PC-3 (cell line): ENCODE measurements at regions not wholly inside any gene's neighbourhood (a gene's known extent, or its start where the extent isn't known, plus 50 kb on each side); places are given as distances from the start of the nearest gene placed in this dataset.

Experiments used
- ATAC-seq: fragments of 200-7000 bp; cut with Tn5 transposase; 2 replicates; pipeline ENCODE4 v1.9.1; 2020; ENCODE audit warnings: mild to moderate bottlenecking, moderate library complexity
- BruUV-seq: library from RNA; stranded (reverse); fragments of 400-500 nt; replicated peaks from 2 replicates; lab custom pipeline; 2021; lab: Mats Ljungman, UMichigan
- CTCF ChIA-PET: fragments of 300-600 bp; sonication (Branson Sonifier 250); formaldehyde crosslinking; loops from one replicate; lab custom pipeline; 2022; ENCODE audit warnings: antibody characterized with exemption; lab: Charles Lee
- POLR2A ChIA-PET: fragments of 300-600 bp; sonication (Branson Sonifier 250); formaldehyde crosslinking; loops from one replicate; lab custom pipeline; 2022; ENCODE audit warnings: antibody characterized with exemption; ENCODE audit not compliant: unreplicated experiment; lab: Charles Lee
- DNase-seq: peaks from one replicate; pipeline ENCODE4 v3.0.0-alpha.2; 2015
- H2AFZ ChIP-seq: fragments of 300-600 bp; sonication (generic); 2 replicates; pipeline ENCODE4 v1.6.0; 2016; ENCODE audit warnings: antibody characterized with exemption, low read length
- H3F3A ChIP-seq: fragments of 300-600 bp; sonication (generic); one replicate; pipeline ENCODE4 v1.6.0; 2017; ENCODE audit warnings: antibody characterized with exemption, low read length, control low read depth, mild to moderate bottlenecking; ENCODE audit not compliant: unreplicated experiment
- H3K27ac ChIP-seq: fragments of 300-600 bp; sonication (generic); 2 replicates; pipeline ENCODE4 v1.5.1; 2016; ENCODE audit warnings: mild to moderate bottlenecking, low read length
- H3K27me3 ChIP-seq: fragments of 300-600 bp; sonication (generic); 2 replicates; pipeline ENCODE4 v1.6.1; 2016; ENCODE audit warnings: low read length, mixed read lengths
- H3K36me3 ChIP-seq: fragments of 300-600 bp; sonication (generic); 2 replicates; pipeline ENCODE4 v1.6.1; 2016; ENCODE audit warnings: low read depth, mixed run types, low read length, mixed read lengths
- H3K4me1 ChIP-seq: fragments of 300-600 bp; sonication (generic); 2 replicates; pipeline ENCODE4 v1.5.1; 2016; ENCODE audit warnings: low read length; ENCODE audit not compliant: insufficient read depth
- H3K4me2 ChIP-seq: fragments of 300-600 bp; sonication (generic); 2 replicates; pipeline ENCODE4 v1.6.0; 2016; ENCODE audit warnings: low read length
- H3K4me3 ChIP-seq: fragments of 300-600 bp; sonication (generic); 2 replicates; pipeline ENCODE4 v1.5.1; 2016; ENCODE audit warnings: mild to moderate bottlenecking, low read length, mixed read lengths
- H3K79me2 ChIP-seq: fragments of 300-600 bp; sonication (generic); 2 replicates; pipeline ENCODE4 v1.6.1; 2017; ENCODE audit warnings: low read length, mixed read lengths
- H3K9ac ChIP-seq: fragments of 300-600 bp; sonication (generic); 2 replicates; pipeline ENCODE4 v1.6.0; 2016; ENCODE audit warnings: mild to moderate bottlenecking, low read length
- H3K9me2 ChIP-seq: fragments of 300-600 bp; sonication (generic); replicated peaks from 2 replicates; pipeline ENCODE4 v1.6.1; 2016; ENCODE audit warnings: mixed run types, low read length, mixed read lengths
- H3K9me3 ChIP-seq: fragments of 300-600 bp; sonication (generic); 2 replicates; pipeline ENCODE4 v1.6.1; 2016; ENCODE audit warnings: low read length, mixed read lengths
- H4K20me1 ChIP-seq: fragments of 300-600 bp; sonication (generic); 2 replicates; pipeline ENCODE4 v1.6.1; 2016; ENCODE audit warnings: low read length, mixed read lengths
- EZH2 ChIP-seq: fragments of 300-600 bp; sonication (generic); IDR thresholded peaks from one replicate; pipeline ENCODE4 v1.6.1; 2017; ENCODE audit warnings: antibody characterized with exemption, mild to moderate bottlenecking, low read length; ENCODE audit not compliant: unreplicated experiment
- EZH2phosphoT487 ChIP-seq: fragments of 300-600 bp; sonication (generic); IDR thresholded peaks from 2 replicates; pipeline ENCODE4 v1.6.1; 2018; ENCODE audit warnings: mild to moderate bottlenecking, antibody characterized with exemption, low read length, borderline replicate concordance
- intact Hi-C: fragments of 100-400 bp; cut with micrococcal nuclease; formaldehyde crosslinking; loops from 2 replicates; pipeline ENCODE4 v1.9.0; 2023
- TF ChIP-seq, protein P1 (sequence below): fragments of 300-600 bp; sonication (generic); conservative IDR thresholded peaks from 2 replicates; pipeline ENCODE4 v1.5.1; 2017; ENCODE audit warnings: antibody characterized with exemption, low read depth, mild to moderate bottlenecking, low read length

DNA sequence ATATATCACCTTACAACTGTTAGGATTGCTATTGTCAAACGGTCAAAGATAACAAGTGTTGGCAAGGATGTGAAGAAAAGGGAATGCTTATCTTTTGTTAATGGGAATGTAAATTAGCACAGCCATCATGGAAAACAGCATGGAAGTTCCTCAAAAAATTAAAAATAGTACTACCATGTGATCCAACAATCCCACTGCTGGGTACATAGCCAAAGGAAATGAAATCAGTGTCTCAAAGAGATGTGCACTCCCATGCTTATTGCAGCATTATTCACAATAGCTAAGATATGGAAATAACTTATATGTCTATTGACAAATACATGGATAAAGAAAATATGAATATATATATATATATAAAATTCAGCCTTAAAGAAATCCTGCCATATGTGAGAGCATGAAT lies 274.6 kb downstream of the EDEM1 start:
- Histone ChIP-seq H3K4me3 (no peak overlapping the region), H3K27ac (no peak overlapping the region), H2AFZ (no peak overlapping the region), H3K79me2 (no peaks in the 10 kb centered on the region), H4K20me1 (no peaks in the 10 kb centered on the region), H3F3A (no peaks in the 10 kb centered on the region), H3K9ac (no peak overlapping the region), H3K36me3 (no peaks in the 10 kb centered on the region), H3K9me2 (no peaks in the 10 kb centered on the region), H3K9me3 (no peaks in the 10 kb centered on the region), H3K27me3 (no peaks in the 10 kb centered on the region), H3K4me1 (peaks cover 28% of the 10 kb centered on the region), H3K4me2 (no peak overlapping the region)
- no TSS peak for BruUV-seq
- POLR2A ChIA-PET, result no interaction called here
- TF ChIP-seq EZH2, result no peak
- TF ChIP-seq, protein P1, sequence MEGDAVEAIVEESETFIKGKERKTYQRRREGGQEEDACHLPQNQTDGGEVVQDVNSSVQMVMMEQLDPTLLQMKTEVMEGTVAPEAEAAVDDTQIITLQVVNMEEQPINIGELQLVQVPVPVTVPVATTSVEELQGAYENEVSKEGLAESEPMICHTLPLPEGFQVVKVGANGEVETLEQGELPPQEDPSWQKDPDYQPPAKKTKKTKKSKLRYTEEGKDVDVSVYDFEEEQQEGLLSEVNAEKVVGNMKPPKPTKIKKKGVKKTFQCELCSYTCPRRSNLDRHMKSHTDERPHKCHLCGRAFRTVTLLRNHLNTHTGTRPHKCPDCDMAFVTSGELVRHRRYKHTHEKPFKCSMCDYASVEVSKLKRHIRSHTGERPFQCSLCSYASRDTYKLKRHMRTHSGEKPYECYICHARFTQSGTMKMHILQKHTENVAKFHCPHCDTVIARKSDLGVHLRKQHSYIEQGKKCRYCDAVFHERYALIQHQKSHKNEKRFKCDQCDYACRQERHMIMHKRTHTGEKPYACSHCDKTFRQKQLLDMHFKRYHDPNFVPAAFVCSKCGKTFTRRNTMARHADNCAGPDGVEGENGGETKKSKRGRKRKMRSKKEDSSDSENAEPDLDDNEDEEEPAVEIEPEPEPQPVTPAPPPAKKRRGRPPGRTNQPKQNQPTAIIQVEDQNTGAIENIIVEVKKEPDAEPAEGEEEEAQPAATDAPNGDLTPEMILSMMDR, result no peak
- TF ChIP-seq EZH2phosphoT487, result no peak
- DNase-seq, result no peak
- intact Hi-C loops, result no loop called here
- ATAC-seq, result no peak
- CTCF ChIA-PET, result no interaction called here

DNA sequence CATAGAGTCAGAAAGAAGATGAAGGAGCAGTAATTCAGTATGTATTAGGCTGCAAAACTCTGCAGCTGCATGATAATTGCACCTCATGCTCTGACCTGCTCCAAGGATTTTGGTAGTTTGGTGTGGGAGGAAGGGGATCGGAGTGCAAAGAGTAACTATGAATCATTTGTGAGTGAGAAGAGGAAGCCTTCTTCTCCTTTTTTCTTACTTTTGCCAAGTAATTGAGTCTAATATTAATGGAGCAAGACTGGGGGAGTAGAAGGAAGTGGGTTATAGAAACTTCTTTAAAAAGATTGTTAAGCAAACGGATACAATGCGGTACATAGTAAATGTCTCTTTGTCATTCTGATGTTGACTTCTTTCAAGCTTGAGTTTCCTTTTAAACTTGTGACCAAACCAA lies 276.5 kb downstream of the EDEM1 start:
- Histone ChIP-seq H3K9me3 (no peaks in the 10 kb centered on the region), H3K9me2 (no peaks in the 10 kb centered on the region), H3K4me1 (peaks cover 19% of the 10 kb centered on the region), H3K27me3 (no peaks in the 10 kb centered on the region), H3K4me2 (peak overlapping the region; percentile 35), H2AFZ (no peak overlapping the region; the same call in 1 of the 2 replicates), H3F3A (no peaks in the 10 kb centered on the region), H3K27ac (peak overlapping the region; percentile 56), H3K9ac (no peak overlapping the region), H3K79me2 (no peaks in the 10 kb centered on the region), H3K4me3 (no peak overlapping the region), H4K20me1 (no peaks in the 10 kb centered on the region), H3K36me3 (no peaks in the 10 kb centered on the region)
- intact Hi-C loops, result no loop called here
- no peak for ATAC-seq
- BruUV-seq, result no TSS peak
- TF ChIP-seq EZH2phosphoT487, result no peak
- peak; percentile 37 for DNase-seq
- CTCF ChIA-PET, result no interaction called here
- POLR2A ChIA-PET, result no interaction called here

DNA sequence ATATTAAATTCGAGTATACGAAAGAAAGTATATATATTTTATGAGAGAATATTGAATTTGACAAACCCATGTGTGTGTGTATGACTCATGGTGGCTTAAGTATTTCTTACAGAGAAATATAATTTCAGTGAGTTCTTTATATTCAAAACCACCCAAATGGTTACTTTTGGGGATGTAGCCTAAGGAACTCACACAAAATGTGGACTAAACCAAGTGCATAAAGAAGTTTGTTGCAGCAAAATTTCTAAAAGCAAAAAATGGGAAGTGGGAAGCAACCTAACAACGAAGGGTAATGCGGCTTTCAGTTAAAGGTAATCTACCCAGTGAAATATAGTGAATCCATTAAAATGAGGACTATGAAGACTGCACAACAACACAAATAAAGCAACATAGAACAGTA lies 277.1 kb downstream of the EDEM1 start:
- no TSS peak for BruUV-seq
- no peak for DNase-seq

More for the DNA sequence above, 277.1 kb downstream of the EDEM1 start:
- POLR2A ChIA-PET, result no interaction called here
- Histone ChIP-seq H3K4me2 (peak overlapping the region; percentile 35; the same call in 1 of the 2 replicates), H3K27ac (peak overlapping the region; percentile 56), H3K4me1 (peaks cover 16% of the 10 kb centered on the region), H4K20me1 (no peaks in the 10 kb centered on the region), H3K27me3 (no peaks in the 10 kb centered on the region), H3K79me2 (no peaks in the 10 kb centered on the region), H3K9me2 (no peaks in the 10 kb centered on the region), H3K9ac (no peak overlapping the region), H3K4me3 (no peak overlapping the region), H3K36me3 (no peaks in the 10 kb centered on the region), H3F3A (no peaks in the 10 kb centered on the region), H2AFZ (no peak overlapping the region), H3K9me3 (no peaks in the 10 kb centered on the region)
- intact Hi-C loops, result no loop called here
- CTCF ChIA-PET, result no interaction called here
- TF ChIP-seq, protein P1, result no peak
- no peak for TF ChIP-seq EZH2phosphoT487
- no peak for TF ChIP-seq EZH2
- ATAC-seq, result no peak
